Endothelial cell of umbilical vein (primary cell): ENCODE measurements at regions not wholly inside any gene's neighbourhood (a gene's known extent, or its start where the extent isn't known, plus 50 kb on each side); places are given as distances from the start of the nearest gene placed in this dataset.

ENCODE experiments used
- BruUV-seq: library from RNA; stranded (reverse); fragments of 400-500 nt; replicated peaks from 2 replicates; lab custom pipeline; 2021; lab: Mats Ljungman, UMichigan
- CTCF ChIA-PET: fragments of 300-600, 350-600 bp; sonication (Branson Sonifier 250); formaldehyde crosslinking; loops from one replicate; lab custom pipeline; 2021; ENCODE audit warnings: antibody characterized with exemption, inconsistent platforms; lab: Charles Lee
- POLR2A ChIA-PET: fragments of 300-600, 350-600 bp; sonication (Branson Sonifier 250); formaldehyde crosslinking; loops from one replicate; lab custom pipeline; 2021; ENCODE audit warnings: antibody characterized with exemption, inconsistent platforms; lab: Charles Lee
- DNase-seq: peaks from one replicate; pipeline ENCODE4 v3.0.0-alpha.2; 2011; ENCODE audit warnings: low read depth, low spot score
- FAIRE-seq: peaks from 2 replicates; lab custom pipeline; 2011; peaks lifted over from hg19 to GRCh38; lab: Jason Lieb, UNC
- H2AFZ ChIP-seq: 2 replicates; pipeline ENCODE4 v1.6.0; 2012; ENCODE audit warnings: low read depth, low read length, control low read depth, inconsistent platforms
- H3K27ac ChIP-seq: 2 replicates; pipeline ENCODE4 v1.5.1; 2011; ENCODE audit warnings: low read depth, mild to moderate bottlenecking, control low read depth, low read length, moderate library complexity; ENCODE audit not compliant: insufficient read depth
- H3K27me3 ChIP-seq, 2 experiments: 2 replicates each; pipeline versions ENCODE4 v1.6.0 to v1.6.1; 2011; ENCODE audit warnings: low read length in 2 of 2, mixed read lengths in 1 of 2; ENCODE audit not compliant: control insufficient read depth in 2 of 2, insufficient read depth in 2 of 2
- H3K36me3 ChIP-seq, 2 experiments: 2 replicates in 1 of 2; 3 replicates in 1 of 2; pipeline ENCODE4 v1.5.1; 2011; ENCODE audit warnings: low read length in 2 of 2, mild to moderate bottlenecking in 1 of 2, moderate library complexity in 1 of 2; ENCODE audit not compliant: control insufficient read depth in 2 of 2, insufficient read depth in 2 of 2; ENCODE audit errors: extremely low read depth in 1 of 2
- H3K4me1 ChIP-seq: 3 replicates; pipeline ENCODE4 v1.5.1; 2011; ENCODE audit warnings: mild to moderate bottlenecking, low read length; ENCODE audit not compliant: control insufficient read depth, insufficient read depth; ENCODE audit errors: extremely low read depth
- H3K4me2 ChIP-seq: 2 replicates; pipeline ENCODE4 v1.6.1; 2011; ENCODE audit warnings: low read length, control low read depth, mixed read lengths; ENCODE audit not compliant: insufficient read depth
- H3K4me3 ChIP-seq, 3 experiments: fragments of 200-600 bp in 1 of 3; sonication (generic), shearing (Covaris generic) in 1 of 3; replicated peaks in 1 of 3; 2 replicates each; pipeline ENCODE4 v1.5.1; 2011 to 2016; ENCODE audit warnings: control low read depth in 3 of 3, low read length in 3 of 3, mild to moderate bottlenecking in 2 of 3, inconsistent platforms in 1 of 3, low read depth in 1 of 3, moderate library complexity in 1 of 3; ENCODE audit not compliant: insufficient read depth in 1 of 3
- H3K79me2 ChIP-seq: 2 replicates; pipeline ENCODE4 v1.6.0; 2012; ENCODE audit warnings: low read length, inconsistent platforms; ENCODE audit not compliant: control insufficient read depth, insufficient read depth
- H3K9ac ChIP-seq: replicated peaks from 2 replicates; pipeline ENCODE3; 2011; ENCODE audit warnings: low read length, control low read depth; ENCODE audit not compliant: insufficient read depth; ENCODE audit errors: extremely low read depth
- H3K9me1 ChIP-seq: replicated peaks from 3 replicates; pipeline ENCODE4 v1.6.0; 2011; ENCODE audit warnings: mild to moderate bottlenecking, low read length; ENCODE audit not compliant: control insufficient read depth, insufficient read depth; ENCODE audit errors: extremely low read depth
- H3K9me3 ChIP-seq: replicated peaks from 2 replicates; pipeline ENCODE4 v1.5.1; 2012; ENCODE audit warnings: low read length, inconsistent platforms; ENCODE audit not compliant: control insufficient read depth, insufficient read depth
- H4K20me1 ChIP-seq: replicated peaks from 2 replicates; pipeline ENCODE3; 2011; ENCODE audit warnings: mild to moderate bottlenecking, low read length; ENCODE audit not compliant: control insufficient read depth, insufficient read depth; ENCODE audit errors: extremely low read depth
- CTCF ChIP-seq, 2 donors: IDR thresholded peaks; 1 replicate in 1 of 2; 2 replicates in 1 of 2; pipeline ENCODE4 v1.5.1; 2011; ENCODE audit warnings: low read length in 2 of 2, mild to moderate bottlenecking in 2 of 2, moderate library complexity in 2 of 2, control low read depth in 1 of 2, inconsistent platforms in 1 of 2, low read depth in 1 of 2; ENCODE audit not compliant: insufficient read depth in 1 of 2; ENCODE audit errors: extremely low read depth in 1 of 2
- EZH2 ChIP-seq: IDR thresholded peaks from 2 replicates; pipeline ENCODE4 v1.6.1; 2012; ENCODE audit warnings: borderline replicate concordance, low read depth, mild to moderate bottlenecking, moderate library complexity, low read length, inconsistent platforms; ENCODE audit not compliant: severe bottlenecking
- FOS ChIP-seq: IDR thresholded peaks from 2 replicates; pipeline ENCODE4 v1.6.1; 2011; ENCODE audit warnings: mild to moderate bottlenecking, low read length, moderate library complexity, borderline replicate concordance; ENCODE audit not compliant: insufficient read depth
- GATA2 ChIP-seq: IDR thresholded peaks from 2 replicates; pipeline ENCODE4 v1.7.0; 2011; ENCODE audit warnings: low read depth, mild to moderate bottlenecking, moderate library complexity, mixed read lengths, low read length; ENCODE audit not compliant: insufficient read length, insufficient read depth
- JUN ChIP-seq: IDR thresholded peaks from 2 replicates; pipeline ENCODE4 v1.6.1; 2011; ENCODE audit warnings: borderline replicate concordance, low read depth; ENCODE audit not compliant: insufficient read length, insufficient read depth
- MAX ChIP-seq: IDR thresholded peaks from 2 replicates; pipeline ENCODE4 v1.6.1; 2011; ENCODE audit not compliant: insufficient read depth, insufficient read length
- MYC ChIP-seq: IDR thresholded peaks from one replicate; pipeline ENCODE4 v1.6.1; 2011; ENCODE audit warnings: mild to moderate bottlenecking, low read depth, low read length
- POLR2A ChIP-seq: IDR thresholded peaks from 2 replicates; pipeline ENCODE4 v1.6.1; 2012; ENCODE audit warnings: low read depth, mild to moderate bottlenecking, control low read depth, low read length
- POLR2AphosphoS5 ChIP-seq: IDR thresholded peaks from 2 replicates; pipeline ENCODE4 v1.6.1; 2012; ENCODE audit warnings: low read depth, mild to moderate bottlenecking, control low read depth, low read length, moderate library complexity; ENCODE audit not compliant: insufficient read depth
- dilution Hi-C: fragments of 300-500 bp; cut with MboI; formaldehyde crosslinking; loops from one replicate; pipeline ENCODE4 v1.15.0; 2019; ENCODE audit warnings: low sequenced_read_pairs; ENCODE audit not compliant: extremely low pct_ligation_motif_present
- intact Hi-C: fragments of 100-400 bp; cut with micrococcal nuclease; formaldehyde crosslinking; loops from one replicate; pipeline ENCODE4 v1.10.0; 2022

GRCh38 chr7:153829525-153829924, 222.7 kb upstream of the DPP6 start:
- Histone ChIP-seq H3K9me1 (no peaks in the 10 kb centered on the region), H3K79me2 (no peaks in the 10 kb centered on the region), H4K20me1 (no peaks in the 10 kb centered on the region), H3K9me3 (peaks cover 11% of the 10 kb centered on the region), H3K4me3 (no peak overlapping the region), H3K4me1 (no peaks in the 10 kb centered on the region), H2AFZ (no peak overlapping the region), H3K9ac (no peak overlapping the region), H3K27ac (no peak overlapping the region), H3K36me3 (no peaks in the 10 kb centered on the region), H3K27me3 (no peaks in the 10 kb centered on the region), H3K4me2 (no peak overlapping the region)
- no peak for TF ChIP-seq CTCF (IDR thresholded peaks at IDR 0.05; ENCODE audit: extremely low read depth in 1 of 2, insufficient read depth in 1 of 2, low read depth in 1 of 2, low read length in 2 of 2)
- no peak for TF ChIP-seq FOS
- TF ChIP-seq POLR2AphosphoS5, result no peak
- TF ChIP-seq GATA2, result no peak
- no peak for TF ChIP-seq JUN
- TF ChIP-seq EZH2, result no peak
- TF ChIP-seq MYC, result no peak
- no peak for TF ChIP-seq POLR2A
- TF ChIP-seq MAX, result no peak
- dilution Hi-C loops (no loop called here), intact Hi-C loops (no loop called here)
- DNase-seq (no peak), FAIRE-seq (no peak)
- BruUV-seq, result no TSS peak
- ChIA-PET CTCF (no interaction called here), POLR2A (no interaction called here)
